GM19467 (cell line): ENCODE measurements at regions not wholly inside any gene's neighbourhood (a gene's known extent, or its start where the extent isn't known, plus 50 kb on each side); places are given as distances from the start of the nearest gene placed in this dataset.
"Not testable (repeated sequence)": the region's sequence is repeated elsewhere in the genome, so short reads cannot be mapped to it uniquely, and the experiment has no call there.

Experiments
- ATAC-seq: cut with Tn5 transposase; IDR thresholded peaks from one replicate; pipeline ENCODE4 v1.9.1; 2021; ENCODE audit warnings: mild to moderate bottlenecking, moderate library complexity; ENCODE audit not compliant: unreplicated experiment

- ATAC-seq, result no peak
Measured at GRCh38 chr4:143819029-143819428, 86.3 kb downstream of the GYPE start.

- not testable (repeated sequence) for ATAC-seq
Measured at GRCh38 chr4:143817866-143818265, 87.5 kb downstream of the GYPE start.

GRCh38 chr4:143815375-143815774, 90.0 kb downstream of the GYPE start:
- not testable (repeated sequence) for ATAC-seq

- not testable (repeated sequence) for ATAC-seq
Measured at GRCh38 chr4:143813431-143814154, 91.8 kb downstream of the GYPE start.

GRCh38 chr4:143791693-143792092, 91.2 kb upstream of the FREM3 start:
- ATAC-seq, result not testable (repeated sequence)

GRCh38 chr4:143790425-143790824, 90.0 kb upstream of the FREM3 start:
- ATAC-seq, result not testable (repeated sequence)

- not testable (repeated sequence) for ATAC-seq
Measured at GRCh38 chr4:143789618-143790017, 89.1 kb upstream of the FREM3 start.

GRCh38 chr4:143784567-143784966, 84.1 kb upstream of the FREM3 start:
- ATAC-seq, result no peak

GRCh38 chr4:143782521-143782920, 82.0 kb upstream of the FREM3 start:
- no peak for ATAC-seq

- peak; percentile 100 for ATAC-seq
Measured at GRCh38 chr4:143773998-143774895, 73.8 kb upstream of the FREM3 start.

GRCh38 chr4:143771269-143771668, 70.8 kb upstream of the FREM3 start:
- ATAC-seq, result no peak

- no peak for ATAC-seq
Measured at GRCh38 chr4:143768007-143768591, 67.6 kb upstream of the FREM3 start.

- no peak for ATAC-seq
Measured at GRCh38 chr4:143763587-143763986, 63.1 kb upstream of the FREM3 start.

GRCh38 chr4:143762511-143762910, 62.0 kb upstream of the FREM3 start:
- no peak for ATAC-seq
